SK-N-MC (cell line): ENCODE measurements at regions not wholly inside any gene's neighbourhood (a gene's known extent, or its start where the extent isn't known, plus 50 kb on each side); places are given as distances from the start of the nearest gene placed in this dataset.

ENCODE experiments used
- EZH2 ChIP-seq: fragments of 200-600 bp; sonication (generic); IDR thresholded peaks from one replicate; pipeline ENCODE4 v1.6.1; 2017; ENCODE audit warnings: antibody characterized with exemption
- FOXP2 ChIP-seq: optimal IDR thresholded peaks from 2 replicates; pipeline ENCODE3; 2011; ENCODE audit warnings: mild to moderate bottlenecking, moderate library complexity; ENCODE audit not compliant: insufficient read depth; ENCODE audit errors: extremely low read length, control extremely low read depth
- POLR2AphosphoS5 ChIP-seq: IDR thresholded peaks from 2 replicates; pipeline ENCODE4 v1.6.1; 2012; ENCODE audit warnings: mild to moderate bottlenecking, low read depth, low read length, borderline replicate concordance

DNA sequence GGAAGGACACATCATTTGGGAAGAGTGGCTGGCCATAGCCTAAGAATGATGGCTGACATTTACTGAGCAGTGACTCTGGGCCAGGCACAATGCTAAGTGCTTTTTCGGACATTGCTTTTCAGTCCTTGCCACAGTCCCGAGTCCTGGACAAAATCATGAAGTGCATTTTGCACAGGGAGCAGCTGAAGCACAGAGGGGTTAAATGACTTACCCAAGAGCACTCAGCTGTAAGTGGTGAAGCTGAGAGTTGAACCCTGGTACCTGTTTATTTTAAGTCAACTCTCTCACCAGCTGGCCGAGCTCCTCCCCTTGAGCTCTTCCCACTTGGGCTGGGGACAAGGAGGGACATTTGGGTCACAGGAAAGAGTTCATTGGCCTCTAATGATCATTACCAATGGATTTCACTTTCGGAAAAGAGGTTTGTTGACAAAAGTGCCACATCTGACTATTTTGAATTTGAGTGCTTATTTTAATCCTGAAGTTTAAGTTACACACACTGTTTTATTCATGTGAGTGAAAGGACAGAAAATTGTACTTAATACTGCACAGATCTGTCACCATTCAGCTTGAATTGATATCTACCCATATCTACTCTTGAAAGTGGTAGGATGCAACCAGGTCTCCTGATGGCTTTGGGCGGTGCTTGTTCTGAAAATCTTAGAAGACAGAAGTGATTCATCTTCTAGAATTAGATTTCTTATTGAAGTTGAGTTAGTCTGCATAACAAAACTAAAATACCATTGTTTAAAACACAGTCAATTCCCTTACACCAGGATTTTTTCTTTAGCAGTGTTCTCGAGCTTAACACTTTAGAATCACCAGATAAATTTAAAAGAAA, 368.7 kb upstream of the PROK2 start:
- no peak for TF ChIP-seq FOXP2
- no peak for TF ChIP-seq EZH2
- no peak for TF ChIP-seq POLR2AphosphoS5
